Naive B cell (primary cell): ENCODE measurements at regions not wholly inside any gene's neighbourhood (a gene's known extent, or its start where the extent isn't known, plus 50 kb on each side); places are given as distances from the start of the nearest gene placed in this dataset.
A peak's percentile ranks its signal among the peaks of the same experiment; 100 is the strongest.

ENCODE experiments used
- ATAC-seq, 2 donors: fragments of 150-1000 bp; cut with Tn5 transposase; 2 replicates each; pipeline ENCODE4 v1.10.0; 2021; ENCODE audit warnings: low read depth in 2 of 2, mild to moderate bottlenecking in 2 of 2, moderate library complexity in 2 of 2
- DNase-seq: peaks from one replicate; pipeline ENCODE4 v3.0.0; 2022
- H3K27ac Mint-ChIP-seq, 6 donors: one replicate each; pipeline ENCODE4 v1.8.0; 2020 to 2022; ENCODE audit warnings: mild to moderate bottlenecking in 6 of 6, mixed read lengths in 6 of 6, moderate library complexity in 5 of 6, inconsistent platforms in 2 of 6
- H3K27me3 Mint-ChIP-seq, 3 donors: one replicate each; pipeline ENCODE4 v1.8.0; 2021 to 2022; ENCODE audit warnings: mixed read lengths in 3 of 3, mild to moderate bottlenecking in 1 of 3
- H3K36me3 Mint-ChIP-seq, 2 donors: one replicate each; pipeline ENCODE4 v1.8.0; 2020 to 2022; ENCODE audit warnings: mixed read lengths in 2 of 2, inconsistent platforms in 1 of 2, mild to moderate bottlenecking in 1 of 2
- H3K4me1 Mint-ChIP-seq, 3 donors: one replicate each; pipeline ENCODE4 v1.8.0; 2020 to 2022; ENCODE audit warnings: mixed read lengths in 3 of 3, inconsistent platforms in 1 of 3, mild to moderate bottlenecking in 1 of 3, moderate library complexity in 1 of 3
- H3K4me3 Mint-ChIP-seq, 8 donors: one replicate each; pipeline ENCODE4 v1.8.0; 2020 to 2022; ENCODE audit warnings: mild to moderate bottlenecking in 8 of 8, mixed read lengths in 8 of 8, moderate library complexity in 8 of 8, inconsistent platforms in 2 of 8
- H3K9me3 Mint-ChIP-seq, 7 donors: one replicate each; pipeline ENCODE4 v1.8.0; 2020 to 2022; ENCODE audit warnings: mixed read lengths in 7 of 7, mild to moderate bottlenecking in 5 of 7, inconsistent platforms in 2 of 7, moderate library complexity in 1 of 7

DNA sequence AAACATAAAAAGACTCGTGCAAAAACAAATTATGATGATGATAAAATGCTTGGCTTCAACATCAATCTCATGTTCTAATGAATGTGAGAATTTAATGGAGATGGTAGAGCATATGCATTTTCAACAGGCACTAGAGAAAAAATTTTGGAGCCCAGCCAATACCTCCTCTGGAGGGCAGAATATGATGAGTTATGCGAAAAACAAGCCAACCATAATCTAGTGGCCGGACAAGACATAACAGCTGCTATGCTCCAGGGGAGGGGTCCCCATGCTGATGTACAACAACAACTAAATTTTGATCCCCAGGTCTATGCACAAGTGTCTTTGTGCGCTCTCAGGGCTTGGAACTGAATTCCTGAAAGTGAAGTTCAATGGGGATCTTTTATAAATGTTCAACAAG, 1197.5 kb downstream of the LRFN5 start:
- no peaks in the 10 kb centered on the region for H3K36me3 Mint-ChIP-seq
- H3K27ac Mint-ChIP-seq = no peak overlapping the region
- no peak for ATAC-seq
- H3K4me1 Mint-ChIP-seq = no peaks in the 10 kb centered on the region
- peaks cover 0 to 4% (median 0%) of the 10 kb centered on the region in 7 donors for H3K9me3 Mint-ChIP-seq
- DNase-seq = no peak
- H3K4me3 Mint-ChIP-seq = no peak overlapping the region
- no peaks in the 10 kb centered on the region for H3K27me3 Mint-ChIP-seq

DNA sequence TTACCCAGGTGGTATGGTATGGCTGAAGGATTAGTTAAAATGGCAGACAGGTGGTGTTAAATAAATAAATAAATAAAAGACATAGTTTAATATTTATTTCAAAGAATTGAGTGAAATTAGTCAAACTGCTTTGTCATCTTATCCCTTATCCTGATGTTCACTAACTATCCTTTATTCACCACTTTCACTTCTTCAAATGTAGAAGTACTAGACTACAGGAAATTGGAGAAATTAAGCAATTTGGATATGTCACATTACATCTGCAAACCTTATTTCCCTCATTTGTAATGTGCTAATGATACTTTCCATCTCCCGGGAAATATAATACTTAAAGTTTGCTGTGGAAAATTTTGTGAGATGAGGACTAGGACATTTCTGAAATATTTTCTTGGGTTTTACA, 1195.7 kb downstream of the LRFN5 start:
- Mint-ChIP-seq H3K27me3 (no peaks in the 10 kb centered on the region), H3K27ac (no peak overlapping the region), H3K4me3 (no peak overlapping the region), H3K36me3 (no peaks in the 10 kb centered on the region), H3K9me3 (peaks cover 0 to 6% (median 0%) of the 10 kb centered on the region in 7 donors), H3K4me1 (no peaks in the 10 kb centered on the region)
- DNase-seq = no peak
- no peak for ATAC-seq

- ATAC-seq (no peak), DNase-seq (no peak)
- no peaks in the 10 kb centered on the region for H3K27me3 Mint-ChIP-seq
- H3K36me3 Mint-ChIP-seq = no peaks in the 10 kb centered on the region
- peaks cover 0 to 23% (median 4%) of the 10 kb centered on the region in 7 donors for H3K9me3 Mint-ChIP-seq
- no peak overlapping the region for H3K27ac Mint-ChIP-seq
- no peak overlapping the region for H3K4me3 Mint-ChIP-seq
- H3K4me1 Mint-ChIP-seq = no peaks in the 10 kb centered on the region
Measured at GRCh38 chr14:42792166-42792565, 1185.5 kb downstream of the LRFN5 start.

DNA sequence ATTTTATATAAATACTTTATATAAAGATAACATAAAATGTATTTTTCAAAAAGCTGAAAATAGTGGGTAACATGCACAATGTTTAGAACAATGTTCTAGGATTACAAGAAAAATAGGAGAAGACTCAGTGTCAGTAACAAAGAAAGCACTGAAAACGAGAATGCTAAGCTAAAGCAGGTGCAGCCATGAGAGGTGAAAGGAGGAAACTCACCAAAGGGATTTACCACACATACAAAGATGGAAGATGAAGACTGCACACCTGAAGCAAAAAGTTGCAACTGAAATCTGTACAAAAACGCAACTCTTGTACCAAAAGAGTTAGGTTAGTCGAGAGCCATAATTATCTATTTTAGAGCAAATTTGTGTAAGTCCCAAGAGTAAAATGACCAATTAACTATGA, 1176.1 kb downstream of the LRFN5 start:
- H3K27ac Mint-ChIP-seq = no peak overlapping the region
- H3K36me3 Mint-ChIP-seq = peaks cover 0 to 10% of the 10 kb centered on the region in 2 donors
- no peaks in the 10 kb centered on the region for H3K27me3 Mint-ChIP-seq
- H3K9me3 Mint-ChIP-seq = peaks cover 6 to 26% (median 13%) of the 10 kb centered on the region in 7 donors
- DNase-seq = no peak
- ATAC-seq = no peak
- no peaks in the 10 kb centered on the region for H3K4me1 Mint-ChIP-seq
- no peak overlapping the region for H3K4me3 Mint-ChIP-seq

DNA sequence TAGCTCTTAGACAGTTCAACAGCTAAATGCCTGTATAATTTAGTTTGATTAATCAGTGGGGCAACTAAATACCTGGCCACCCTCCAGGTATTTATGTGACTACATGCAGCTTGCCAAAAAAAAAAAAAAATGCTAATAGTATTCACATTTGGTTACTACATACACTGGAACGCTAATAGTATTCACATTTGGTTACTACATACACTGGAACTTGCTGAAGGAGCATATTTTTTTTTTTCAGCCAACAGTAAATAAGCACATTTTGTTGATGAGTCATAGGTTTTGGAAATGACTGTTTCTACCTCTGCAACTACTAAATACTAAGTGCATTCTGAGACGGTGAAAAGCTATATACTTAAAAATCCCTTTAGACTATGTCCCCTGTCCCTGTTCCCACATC, 1172.3 kb downstream of the LRFN5 start:
- Mint-ChIP-seq H3K9me3 (peaks cover 0 to 16% (median 4%) of the 10 kb centered on the region in 7 donors), H3K27me3 (no peaks in the 10 kb centered on the region), H3K27ac (no peak overlapping the region), H3K36me3 (no peaks in the 10 kb centered on the region), H3K4me1 (no peaks in the 10 kb centered on the region), H3K4me3 (no peak overlapping the region)
- ATAC-seq (no peak), DNase-seq (no peak)

- H3K27ac Mint-ChIP-seq = no peak overlapping the region
- H3K9me3 Mint-ChIP-seq = no peaks in the 10 kb centered on the region
Measured at GRCh38 chr14:42750771-42751170, 1144.1 kb downstream of the LRFN5 start.

DNA sequence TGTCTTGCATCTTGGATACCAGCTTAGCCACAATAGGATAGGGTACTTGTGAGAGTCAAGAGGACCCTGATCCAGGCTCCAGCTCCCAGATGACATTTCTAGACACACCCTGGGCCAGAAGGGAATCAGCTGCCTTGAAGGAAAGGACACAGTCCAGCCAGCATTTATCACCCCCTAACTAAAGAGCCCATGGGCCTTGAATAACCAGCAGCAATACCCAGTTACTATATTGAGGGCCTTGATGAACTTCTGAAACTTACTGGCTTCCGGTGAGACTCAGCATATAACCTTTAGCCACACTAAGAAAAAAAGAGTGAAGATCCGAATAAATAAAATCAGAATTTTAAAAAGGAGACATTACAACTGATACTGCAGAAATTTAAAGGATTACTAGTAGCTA, 1135.4 kb downstream of the LRFN5 start:
- H3K27ac Mint-ChIP-seq = peak overlapping the region in 1 of 6 donors; percentile 13
- DNase-seq = no peak

More at GRCh38 chr14:42750771-42751170, 1144.1 kb downstream of the LRFN5 start:
- Mint-ChIP-seq H3K4me3 (no peak overlapping the region), H3K4me1 (no peaks in the 10 kb centered on the region), H3K27me3 (no peaks in the 10 kb centered on the region), H3K36me3 (no peaks in the 10 kb centered on the region)
- DNase-seq (no peak), ATAC-seq (no peak)

DNA sequence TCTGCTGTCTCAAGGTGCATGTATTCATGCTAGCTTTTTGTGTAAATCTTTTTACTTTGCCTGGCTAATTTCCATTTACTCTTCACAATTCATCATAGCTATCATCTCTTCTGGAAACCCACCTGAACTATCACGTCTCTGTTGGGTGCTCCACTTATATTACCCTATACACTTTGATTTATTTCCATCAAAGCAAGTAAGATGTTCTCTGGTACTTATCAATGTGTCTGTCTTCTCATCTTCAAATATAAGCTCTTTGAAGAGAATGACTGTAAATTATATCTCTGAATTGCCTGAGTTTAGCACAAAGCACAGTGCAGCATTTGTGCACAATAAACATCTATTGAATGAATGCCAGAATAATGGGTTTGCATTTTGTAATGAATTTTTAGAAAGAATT, 1129.7 kb downstream of the LRFN5 start:
- no peaks in the 10 kb centered on the region for H3K36me3 Mint-ChIP-seq

More for the DNA sequence above, 1135.4 kb downstream of the LRFN5 start:
- peaks cover 0 to 5% (median 0%) of the 10 kb centered on the region in 7 donors for H3K9me3 Mint-ChIP-seq
- no peaks in the 10 kb centered on the region for H3K36me3 Mint-ChIP-seq
- H3K4me1 Mint-ChIP-seq = no peaks in the 10 kb centered on the region
- ATAC-seq = no peak
- H3K4me3 Mint-ChIP-seq = no peak overlapping the region
- H3K27me3 Mint-ChIP-seq = no peaks in the 10 kb centered on the region

GRCh38 chr14:42734041-42734440, 1127.4 kb downstream of the LRFN5 start:
- Mint-ChIP-seq H3K36me3 (no peaks in the 10 kb centered on the region), H3K4me1 (no peaks in the 10 kb centered on the region), H3K9me3 (no peaks in the 10 kb centered on the region), H3K4me3 (no peak overlapping the region), H3K27me3 (no peaks in the 10 kb centered on the region), H3K27ac (no peak overlapping the region)
- ATAC-seq = no peak
- no peak for DNase-seq

More for the DNA sequence above, 1129.7 kb downstream of the LRFN5 start:
- Mint-ChIP-seq H3K4me1 (no peaks in the 10 kb centered on the region), H3K9me3 (peaks cover 0 to 3% (median 0%) of the 10 kb centered on the region in 7 donors), H3K27ac (no peak overlapping the region), H3K27me3 (no peaks in the 10 kb centered on the region), H3K4me3 (no peak overlapping the region)
- DNase-seq = no peak
- ATAC-seq = no peak

- no peaks in the 10 kb centered on the region for H3K4me1 Mint-ChIP-seq
- no peak overlapping the region for H3K4me3 Mint-ChIP-seq
- DNase-seq (no peak), ATAC-seq (no peak)
- no peak overlapping the region for H3K27ac Mint-ChIP-seq
- H3K27me3 Mint-ChIP-seq = no peaks in the 10 kb centered on the region
- peaks cover 0 to 6% (median 0%) of the 10 kb centered on the region in 7 donors for H3K9me3 Mint-ChIP-seq
- H3K36me3 Mint-ChIP-seq = no peaks in the 10 kb centered on the region
Measured at GRCh38 chr14:42732005-42732404, 1125.3 kb downstream of the LRFN5 start.

DNA sequence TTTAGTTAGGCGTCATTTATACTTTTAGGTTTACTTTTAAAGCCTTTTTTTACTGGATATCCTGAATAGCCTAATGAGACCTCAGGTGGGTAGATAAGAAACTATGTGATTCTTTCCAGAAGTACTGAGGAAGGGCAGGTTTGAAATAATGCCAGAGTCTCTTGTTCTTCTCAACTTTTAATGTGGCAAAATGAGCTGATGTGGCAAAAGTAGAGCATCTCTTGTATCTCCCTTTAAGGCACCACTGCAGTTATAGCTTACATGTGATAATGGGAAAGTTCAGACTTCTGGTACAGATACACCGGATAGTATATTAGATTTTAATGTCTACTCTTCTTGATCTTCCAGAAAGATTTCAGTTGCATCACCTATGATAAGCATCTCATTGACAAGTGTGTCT, 1124.8 kb downstream of the LRFN5 start:
- ATAC-seq (no peak), DNase-seq (no peak)
- Mint-ChIP-seq H3K9me3 (peaks cover 0 to 6% (median 0%) of the 10 kb centered on the region in 7 donors), H3K27ac (no peak overlapping the region), H3K36me3 (no peaks in the 10 kb centered on the region), H3K4me1 (no peaks in the 10 kb centered on the region), H3K27me3 (no peaks in the 10 kb centered on the region), H3K4me3 (no peak overlapping the region)

DNA sequence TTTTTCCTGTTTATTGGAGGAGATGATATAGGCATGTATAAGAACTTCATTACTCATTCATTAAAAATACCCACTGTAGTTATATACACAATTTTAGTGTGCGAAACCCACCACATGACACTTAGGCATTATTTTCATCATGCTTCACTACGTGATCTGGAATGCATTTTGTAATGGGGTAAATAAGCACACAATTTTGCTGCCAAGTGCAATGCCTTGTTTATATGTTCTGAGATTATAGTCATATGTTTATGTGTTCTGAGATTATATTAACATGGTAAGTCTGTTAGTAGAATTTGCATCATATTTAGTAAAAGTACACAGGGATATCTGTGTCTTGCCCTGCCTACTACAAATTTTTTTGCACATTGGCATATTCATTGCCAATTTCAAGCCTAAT, 1123.0 kb downstream of the LRFN5 start:
- H3K4me3 Mint-ChIP-seq = no peak overlapping the region
- H3K27me3 Mint-ChIP-seq = no peaks in the 10 kb centered on the region
- H3K36me3 Mint-ChIP-seq = no peaks in the 10 kb centered on the region
- no peaks in the 10 kb centered on the region for H3K4me1 Mint-ChIP-seq
- H3K9me3 Mint-ChIP-seq = peaks cover 0 to 6% (median 0%) of the 10 kb centered on the region in 7 donors
- no peak overlapping the region for H3K27ac Mint-ChIP-seq
- no peak for DNase-seq
- ATAC-seq = no peak

- Mint-ChIP-seq H3K4me3 (no peak overlapping the region), H3K9me3 (peaks cover 0 to 3% (median 0%) of the 10 kb centered on the region in 7 donors), H3K27ac (no peak overlapping the region), H3K27me3 (no peaks in the 10 kb centered on the region), H3K36me3 (no peaks in the 10 kb centered on the region), H3K4me1 (no peaks in the 10 kb centered on the region)
- no peak for ATAC-seq
- no peak for DNase-seq
Measured at GRCh38 chr14:42719391-42719790, 1112.7 kb downstream of the LRFN5 start.

DNA sequence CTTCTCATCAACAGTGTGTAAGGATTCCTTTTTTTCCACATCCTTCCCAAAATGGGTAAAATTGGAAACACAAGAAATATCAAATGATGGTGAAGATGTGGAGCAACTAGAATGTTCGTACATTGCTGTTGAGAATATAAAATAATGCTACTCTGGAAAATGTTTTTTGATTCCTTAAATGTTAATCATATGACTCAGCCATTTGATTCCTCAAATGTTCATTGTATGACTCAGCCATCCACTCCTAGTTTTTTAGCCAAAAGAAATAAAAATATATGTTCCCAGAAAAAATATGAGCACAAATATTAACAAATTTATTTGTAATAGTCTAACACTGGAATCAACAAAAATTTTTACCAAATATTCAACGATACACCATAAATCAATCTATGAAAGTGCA, 1108.6 kb downstream of the LRFN5 start:
- ATAC-seq (no peak), DNase-seq (no peak)
- no peaks in the 10 kb centered on the region for H3K27me3 Mint-ChIP-seq
- H3K4me3 Mint-ChIP-seq = no peak overlapping the region
- no peaks in the 10 kb centered on the region for H3K4me1 Mint-ChIP-seq
- no peaks in the 10 kb centered on the region for H3K36me3 Mint-ChIP-seq
- H3K9me3 Mint-ChIP-seq = peaks cover 0 to 6% (median 0%) of the 10 kb centered on the region in 7 donors
- no peak overlapping the region for H3K27ac Mint-ChIP-seq

GRCh38 chr14:42710071-42710470, 1103.4 kb downstream of the LRFN5 start:
- ATAC-seq = no peak
- no peak for DNase-seq
- Mint-ChIP-seq H3K36me3 (no peaks in the 10 kb centered on the region), H3K27ac (no peak overlapping the region), H3K27me3 (no peaks in the 10 kb centered on the region), H3K9me3 (peaks cover 0 to 4% (median 0%) of the 10 kb centered on the region in 7 donors), H3K4me3 (no peak overlapping the region), H3K4me1 (no peaks in the 10 kb centered on the region)
